ENCODE measurements at regions not wholly inside any gene's neighbourhood (a gene's known extent, or its start where the extent isn't known, plus 50 kb on each side); places are given as distances from the start of the nearest gene placed in this dataset.

- TF ChIP-seq POLR2A (IDR thresholded peaks at IDR 0.05; ENCODE audit: low read depth) (no peak), CTCF (IDR thresholded peaks at IDR 0.05) (no peak), POLR2AphosphoS5 (IDR thresholded peaks at IDR 0.05) (no peak)
Measured at GRCh38 chr2:113828049-113828742, 61.7 kb upstream of the ACTR3 start.
